Astrocyte (in vitro differentiated cells and primary cell): ENCODE measurements at regions not wholly inside any gene's neighbourhood (a gene's known extent, or its start where the extent isn't known, plus 50 kb on each side); places are given as distances from the start of the nearest gene placed in this dataset.

ENCODE experiments used
- CTCF ChIP-seq: IDR thresholded peaks from 2 replicates; pipeline ENCODE4 v1.5.1; 2011; ENCODE audit warnings: low read depth, mild to moderate bottlenecking, inconsistent platforms, low read length, moderate library complexity; ENCODE audit not compliant: insufficient read depth
- EZH2 ChIP-seq: IDR thresholded peaks from 2 replicates; pipeline ENCODE4 v1.6.1; 2012; ENCODE audit warnings: mild to moderate bottlenecking, low read length, inconsistent platforms; ENCODE audit not compliant: insufficient read depth

DNA sequence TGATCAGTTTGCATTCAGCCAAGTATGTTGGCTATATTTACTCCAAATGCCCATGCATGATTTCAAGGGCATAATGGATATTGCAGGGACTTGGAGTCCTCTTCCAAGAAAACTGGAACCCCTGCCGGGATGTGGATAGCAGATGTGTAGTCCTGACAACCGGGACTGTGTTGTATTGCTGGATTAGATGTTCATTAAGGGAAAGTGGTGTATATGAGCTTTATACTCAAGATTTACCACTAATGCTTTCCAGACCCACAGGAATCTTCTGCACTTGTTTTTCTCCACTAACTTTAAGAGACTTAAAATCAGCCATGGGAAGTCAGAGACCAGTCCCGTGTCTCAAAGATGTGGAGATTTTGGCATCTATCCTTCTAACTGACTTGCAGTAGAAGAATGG lies 770.9 kb downstream of the HDGFL1 start:
- TF ChIP-seq CTCF (no peak), EZH2 (no peak)
